ENCODE measurements at regions not wholly inside any gene's neighbourhood (a gene's known extent, or its start where the extent isn't known, plus 50 kb on each side); places are given as distances from the start of the nearest gene placed in this dataset.

- H3K9ac ChIP-seq (ENCODE audit: extremely low read depth, low read length, poor library complexity, severe bottlenecking): no peak overlapping the region
- H3K9me3 ChIP-seq (ENCODE audit: control insufficient read depth, low read length): peaks cover 8% of the 10 kb centered on the region
- Mint-ChIP-seq H3K27me3 (ENCODE audit: insufficient read depth) (no peaks in the 10 kb centered on the region), H3K27ac (no peak overlapping the region), H3K4me1 (peaks cover 6% of the 10 kb centered on the region), H3K4me3 (no peak overlapping the region), H3K9me3 (peaks cover 7% of the 10 kb centered on the region), H3K36me3 (ENCODE audit: low read depth) (no peaks in the 10 kb centered on the region)
- DNase-seq: no peak
- H3K27me3 ChIP-seq (ENCODE audit: control insufficient read depth, insufficient read depth, low read length, poor library complexity, severe bottlenecking): no peaks in the 10 kb centered on the region
- WGBS, 2 experiments (ENCODE audit: insufficient coverage in 1 of 2, insufficient read length in 1 of 2): 100% methylated on average over 2 of the region's 2 CpGs; no CpG with 5 or more reads in 1 of the 2 experiments
- H3K27ac ChIP-seq (ENCODE audit: low read depth, low read length): no peak overlapping the region
- no peak for TF ChIP-seq CTCF (conservative IDR thresholded peaks at IDR 0.05)
- no peaks in the 10 kb centered on the region for H3K36me3 ChIP-seq (ENCODE audit: control insufficient read depth, insufficient read depth, low read length)
- no peaks in the 10 kb centered on the region for H3K4me1 ChIP-seq (ENCODE audit: control insufficient read depth, insufficient read depth, low read length)
- H3K4me3 ChIP-seq (ENCODE audit: low read length): no peak overlapping the region
These were observed 384.9 kb upstream of the RARB start for GRCh38 chr3:25043177-25043576.

- Histone ChIP-seq H3K27ac (ENCODE audit: low read depth, low read length) (no peak overlapping the region), H3K9ac (ENCODE audit: extremely low read depth, low read length, poor library complexity, severe bottlenecking) (no peak overlapping the region), H3K9me3 (ENCODE audit: control insufficient read depth, low read length) (peaks cover 9% of the 10 kb centered on the region), H3K4me1 (ENCODE audit: control insufficient read depth, insufficient read depth, low read length) (no peaks in the 10 kb centered on the region), H3K36me3 (ENCODE audit: control insufficient read depth, insufficient read depth, low read length) (no peaks in the 10 kb centered on the region), H3K27me3 (ENCODE audit: control insufficient read depth, insufficient read depth, low read length, poor library complexity, severe bottlenecking) (no peaks in the 10 kb centered on the region), H3K4me3 (ENCODE audit: low read length) (no peak overlapping the region)
- H3K4me1 Mint-ChIP-seq: peaks cover 6% of the 10 kb centered on the region
- TF ChIP-seq CTCF (conservative IDR thresholded peaks at IDR 0.05): no peak
- peaks cover 7% of the 10 kb centered on the region for H3K9me3 Mint-ChIP-seq
- WGBS, 2 experiments (ENCODE audit: insufficient coverage in 1 of 2, insufficient read length in 1 of 2): 90 to 93% methylated on average over 3 of the region's 3 CpGs
- no peak overlapping the region for H3K4me3 Mint-ChIP-seq
- no peak overlapping the region for H3K27ac Mint-ChIP-seq
- no peaks in the 10 kb centered on the region for H3K36me3 Mint-ChIP-seq (ENCODE audit: low read depth)
- DNase-seq: no peak
- H3K27me3 Mint-ChIP-seq (ENCODE audit: insufficient read depth): no peaks in the 10 kb centered on the region
These were observed 384.3 kb upstream of the RARB start for GRCh38 chr3:25043749-25044148.

GRCh38 chr3:25044762-25045710 is 383.0 kb upstream of the RARB start:
- peaks cover 9% of the 10 kb centered on the region for H3K9me3 ChIP-seq (ENCODE audit: control insufficient read depth, low read length)
- WGBS, 2 experiments (ENCODE audit: insufficient coverage in 1 of 2, insufficient read length in 1 of 2): 83 to 88% methylated on average over 2 to 7 of the region's 7 CpGs
- peak overlapping the region; percentile 83 for H3K27ac ChIP-seq (ENCODE audit: low read depth, low read length)
- no peaks in the 10 kb centered on the region for H3K4me1 ChIP-seq (ENCODE audit: control insufficient read depth, insufficient read depth, low read length)
- H3K27me3 ChIP-seq (ENCODE audit: control insufficient read depth, insufficient read depth, low read length, poor library complexity, severe bottlenecking): no peaks in the 10 kb centered on the region
- no peak for DNase-seq
- TF ChIP-seq CTCF (conservative IDR thresholded peaks at IDR 0.05): no peak
- H3K4me3 Mint-ChIP-seq: no peak overlapping the region
- no peak overlapping the region for H3K4me3 ChIP-seq (ENCODE audit: low read length)
- no peak overlapping the region for H3K27ac Mint-ChIP-seq
- no peaks in the 10 kb centered on the region for H3K36me3 ChIP-seq (ENCODE audit: control insufficient read depth, insufficient read depth, low read length)
- H3K27me3 Mint-ChIP-seq (ENCODE audit: insufficient read depth): no peaks in the 10 kb centered on the region
- H3K9ac ChIP-seq (ENCODE audit: extremely low read depth, low read length, poor library complexity, severe bottlenecking): no peak overlapping the region
- H3K36me3 Mint-ChIP-seq (ENCODE audit: low read depth): peaks cover 1% of the 10 kb centered on the region
- H3K4me1 Mint-ChIP-seq: peaks cover 6% of the 10 kb centered on the region
- H3K9me3 Mint-ChIP-seq: peaks cover 9% of the 10 kb centered on the region

All from endodermal cell (in vitro differentiated cells).